ENCODE measurements at regions not wholly inside any gene's neighbourhood (a gene's known extent, or its start where the extent isn't known, plus 50 kb on each side); places are given as distances from the start of the nearest gene placed in this dataset.
"Not testable (repeated sequence)": the region's sequence is repeated elsewhere in the genome, so short reads cannot be mapped to it uniquely, and the experiment has no call there.

DNA sequence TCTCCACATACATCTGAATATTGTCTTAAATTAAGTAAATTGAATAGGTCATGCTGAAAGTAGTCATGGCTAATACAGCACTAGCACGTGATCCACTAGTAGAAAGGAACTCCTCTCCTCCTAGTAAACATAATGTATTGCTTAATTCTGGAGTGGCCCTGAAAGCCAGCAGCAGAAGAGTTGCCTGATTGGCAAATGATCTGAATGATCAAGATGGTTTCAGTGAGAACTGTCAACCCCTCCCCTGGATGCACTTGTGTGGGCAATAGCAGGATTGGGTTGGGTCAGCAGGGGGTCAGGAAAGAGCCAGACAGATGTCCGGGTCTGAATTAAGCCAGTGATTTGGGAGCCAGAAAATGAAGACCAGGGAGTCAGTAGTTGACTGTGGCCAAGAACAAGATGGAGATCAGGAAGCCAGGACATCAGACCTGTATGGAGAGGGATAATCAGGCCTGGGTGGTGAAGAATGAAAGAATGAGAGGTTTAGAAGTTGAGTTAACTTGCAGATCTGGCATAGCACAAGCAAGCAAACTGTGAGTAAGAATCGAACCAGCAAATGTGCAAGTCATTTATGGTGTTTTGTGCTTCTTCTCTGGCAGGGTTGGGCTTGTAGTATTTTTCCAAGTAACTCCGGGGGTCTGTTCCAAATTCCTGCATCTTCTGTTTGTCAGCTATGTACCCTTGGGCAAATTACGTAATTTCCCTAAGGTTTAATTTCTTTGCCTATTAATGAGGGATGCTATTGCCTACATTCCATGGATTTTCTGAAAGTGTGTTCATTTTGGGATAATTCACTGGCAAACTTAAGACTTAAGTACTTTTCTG, 304.9 kb downstream of the CD109 start:
- no peaks in the 10 kb centered on the region for H3K36me3 ChIP-seq (replicated peaks in 1 of 2; ENCODE audit: insufficient read depth in 1 of 2, low read depth in 2 of 2)
- no peaks in the 10 kb centered on the region for H3K27me3 ChIP-seq
- no peak overlapping the region for H3K4me3 ChIP-seq
- TF ChIP-seq CTCF (IDR thresholded peaks at IDR 0.05) (no peak), POLR2A (IDR thresholded peaks at IDR 0.05) (no peak)
- no peaks in the 10 kb centered on the region for H3K9me3 ChIP-seq
- 53 to 61% methylated on average over 5 of the region's 5 CpGs for WGBS, 2 donors
- no peaks in the 10 kb centered on the region for H3K4me1 ChIP-seq
- ATAC-seq (no peak), DNase-seq (no peak)
- H3K27ac ChIP-seq, result no peak overlapping the region
- intact Hi-C loops (cut with DNase I), result no loop called here

DNA sequence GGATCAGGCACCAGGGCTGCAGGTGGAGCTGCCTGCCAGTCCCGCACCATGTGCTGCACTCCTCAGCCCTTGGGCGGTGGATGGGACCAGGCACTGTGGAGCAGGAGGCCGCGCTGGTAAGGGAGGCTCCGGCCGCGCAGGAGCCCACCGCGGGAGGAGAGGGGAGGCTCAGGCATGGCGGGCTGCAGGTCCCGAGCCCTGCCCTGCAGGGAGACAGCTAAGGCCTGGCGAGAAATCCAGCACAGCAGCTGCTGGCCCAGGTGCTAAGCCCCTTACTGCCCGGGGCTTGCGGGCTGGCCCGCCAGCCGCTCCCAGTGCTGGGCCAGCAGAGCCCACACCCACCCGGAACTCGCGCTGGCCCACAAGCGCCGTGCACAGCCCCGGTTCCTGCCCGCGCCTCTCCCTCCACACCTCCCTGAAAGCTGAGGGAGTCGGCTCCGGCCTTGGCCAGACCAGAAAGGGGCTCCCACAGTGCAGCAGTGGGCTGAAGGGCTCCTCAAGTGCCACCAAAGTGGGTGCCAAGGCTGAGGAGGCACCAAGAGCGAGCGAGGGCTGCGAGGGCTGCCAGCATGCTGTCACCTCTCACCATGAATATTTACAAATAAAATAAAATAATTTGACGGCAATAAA, 294.7 kb downstream of the CD109 start:
- 90 to 93% methylated on average over 15 to 27 of the region's 30 CpGs for WGBS, 2 donors
- not testable (repeated sequence) for ATAC-seq

GRCh38 chr6:73989428-73989827, 293.4 kb downstream of the CD109 start:
- Histone ChIP-seq H3K27ac (no peak overlapping the region), H3K4me1 (no peaks in the 10 kb centered on the region), H3K9me3 (no peaks in the 10 kb centered on the region), H3K27me3 (no peaks in the 10 kb centered on the region), H3K4me3 (no peak overlapping the region), H3K36me3 (replicated peaks in 1 of 2; ENCODE audit: insufficient read depth in 1 of 2, low read depth in 2 of 2) (no peaks in the 10 kb centered on the region)
- intact Hi-C loops (cut with DNase I), result no loop called here
- 51 to 66% methylated on average over 3 of the region's 3 CpGs for WGBS, 2 donors
- no peak for ATAC-seq
- DNase-seq, result no peak
- TF ChIP-seq CTCF (IDR thresholded peaks at IDR 0.05) (no peak), POLR2A (IDR thresholded peaks at IDR 0.05) (no peak)

More for the DNA sequence above, 294.7 kb downstream of the CD109 start:
- intact Hi-C loops (cut with DNase I); H3K27me3 ChIP-seq; DNase-seq; H3K4me1 ChIP-seq; H3K4me3 ChIP-seq; H3K9me3 ChIP-seq; H3K36me3 ChIP-seq (replicated peaks in 1 of 2; ENCODE audit: insufficient read depth in 1 of 2, low read depth in 2 of 2); H3K27ac ChIP-seq: not testable (repeated sequence)

DNA sequence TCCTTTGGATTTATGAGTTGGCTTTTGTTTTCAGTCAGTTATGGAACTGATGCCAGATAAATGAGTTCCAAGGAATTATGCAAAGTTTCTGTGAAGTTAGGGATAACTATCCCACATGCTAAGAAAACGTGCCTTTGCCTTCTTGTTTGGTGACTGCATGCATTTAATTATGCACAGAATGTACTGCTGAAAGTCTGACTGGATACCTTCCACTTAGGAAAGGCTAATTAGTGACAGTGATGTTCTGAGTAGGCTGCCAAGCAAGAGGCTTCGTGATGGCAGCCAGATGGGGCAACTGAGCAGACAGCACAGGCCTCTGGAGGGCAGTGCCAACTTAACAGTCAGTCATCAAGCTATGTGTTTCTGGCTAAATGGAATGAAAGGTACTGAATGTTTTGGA, 289.9 kb downstream of the CD109 start:
- Histone ChIP-seq H3K36me3 (replicated peaks in 1 of 2; ENCODE audit: insufficient read depth in 1 of 2, low read depth in 2 of 2) (no peaks in the 10 kb centered on the region), H3K27me3 (no peaks in the 10 kb centered on the region), H3K4me1 (no peaks in the 10 kb centered on the region), H3K27ac (no peak overlapping the region), H3K9me3 (no peaks in the 10 kb centered on the region), H3K4me3 (no peak overlapping the region)
- DNase-seq, result no peak
- TF ChIP-seq POLR2A (IDR thresholded peaks at IDR 0.05), result no peak
- intact Hi-C loops (cut with DNase I), result no loop called here
- 22 to 33% methylated on average over 2 of the region's 2 CpGs for WGBS, 2 donors
- ATAC-seq, result no peak

DNA sequence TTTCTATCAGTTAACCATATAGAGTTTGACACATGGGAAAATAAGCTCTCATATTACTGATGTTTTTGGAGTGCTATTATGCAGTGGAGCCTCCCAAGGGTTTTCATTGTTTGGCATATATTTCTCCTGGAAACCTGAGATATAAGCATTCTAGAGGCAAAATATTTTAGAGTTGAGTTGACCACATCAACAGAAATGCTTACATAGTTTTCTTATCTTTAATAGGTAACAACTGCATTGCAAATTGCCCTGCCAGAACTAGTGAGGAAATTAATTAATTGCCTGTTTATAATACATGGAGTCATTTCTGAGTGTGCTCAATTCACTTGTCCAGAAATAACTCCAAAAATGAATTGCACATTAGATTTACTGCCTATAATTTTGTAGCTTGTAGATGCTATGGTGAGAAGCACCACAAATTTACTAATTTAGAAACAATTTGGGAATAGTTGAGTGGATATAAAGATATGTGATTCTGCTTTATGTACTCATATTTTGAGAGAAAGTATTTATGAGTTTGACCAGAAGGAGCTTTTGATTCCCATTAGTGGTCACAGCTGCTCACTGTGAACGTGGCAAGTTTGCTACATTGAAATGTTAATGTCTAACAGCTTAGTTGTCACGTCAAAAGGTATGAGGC, 288.7 kb downstream of the CD109 start:
- no peak overlapping the region for H3K27ac ChIP-seq
- 38 to 45% methylated on average over 2 of the region's 2 CpGs for WGBS, 2 donors
- intact Hi-C loops (cut with DNase I), result no loop called here
- no peak for ATAC-seq
- TF ChIP-seq CTCF (IDR thresholded peaks at IDR 0.05) (no peak), POLR2A (IDR thresholded peaks at IDR 0.05) (no peak)
- no peak for DNase-seq
- H3K4me3 ChIP-seq, result no peak overlapping the region
- no peaks in the 10 kb centered on the region for H3K36me3 ChIP-seq (replicated peaks in 1 of 2; ENCODE audit: insufficient read depth in 1 of 2, low read depth in 2 of 2)
- no peaks in the 10 kb centered on the region for H3K9me3 ChIP-seq
- H3K27me3 ChIP-seq, result no peaks in the 10 kb centered on the region
- H3K4me1 ChIP-seq, result no peaks in the 10 kb centered on the region
